HG03025 (cell line): ENCODE measurements at regions not wholly inside any gene's neighbourhood (a gene's known extent, or its start where the extent isn't known, plus 50 kb on each side); places are given as distances from the start of the nearest gene placed in this dataset.
"Not testable (repeated sequence)": the region's sequence is repeated elsewhere in the genome, so short reads cannot be mapped to it uniquely, and the experiment has no call there.

ENCODE experiments used
- ATAC-seq: cut with Tn5 transposase; IDR thresholded peaks from one replicate; pipeline ENCODE4 v1.9.1; 2021; ENCODE audit warnings: mild to moderate bottlenecking, moderate library complexity; ENCODE audit not compliant: unreplicated experiment, low FRiP score

DNA sequence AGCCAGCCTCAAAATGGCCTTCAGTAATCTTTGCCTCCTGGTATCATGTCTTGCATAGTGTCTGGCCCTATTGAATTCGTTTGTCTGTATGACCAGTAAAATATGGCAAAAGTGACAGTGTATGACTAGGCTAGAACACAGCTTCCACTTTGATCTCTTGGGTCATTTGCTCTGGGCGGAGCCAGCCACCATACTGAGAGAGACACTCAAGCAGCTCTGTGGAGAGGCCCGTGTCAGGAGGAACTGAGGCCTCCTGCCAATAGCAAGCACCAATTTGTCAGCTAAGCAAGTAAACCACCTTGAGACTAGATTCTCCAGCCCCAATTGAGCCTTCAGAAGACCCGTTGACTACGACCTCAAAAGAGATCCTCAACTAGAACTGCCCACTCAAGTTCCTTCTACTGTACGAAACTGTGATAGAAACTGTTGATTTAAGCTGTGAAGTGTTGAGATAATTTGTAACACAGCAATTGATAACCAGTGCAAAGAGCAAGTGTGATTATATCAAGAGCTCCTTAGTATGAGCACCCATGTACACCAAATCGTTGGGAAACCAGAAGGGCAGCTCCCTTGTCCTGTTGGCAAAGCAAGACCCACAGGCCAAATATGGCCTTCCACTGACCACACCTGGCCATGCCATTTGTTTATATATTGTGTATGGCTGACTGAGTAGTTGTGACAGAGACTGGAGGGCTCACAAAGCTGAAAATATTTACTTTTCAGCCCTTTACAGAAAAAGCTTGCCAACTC, 52.7 kb upstream of the SERBP1 start:
- ATAC-seq, result no peak

DNA sequence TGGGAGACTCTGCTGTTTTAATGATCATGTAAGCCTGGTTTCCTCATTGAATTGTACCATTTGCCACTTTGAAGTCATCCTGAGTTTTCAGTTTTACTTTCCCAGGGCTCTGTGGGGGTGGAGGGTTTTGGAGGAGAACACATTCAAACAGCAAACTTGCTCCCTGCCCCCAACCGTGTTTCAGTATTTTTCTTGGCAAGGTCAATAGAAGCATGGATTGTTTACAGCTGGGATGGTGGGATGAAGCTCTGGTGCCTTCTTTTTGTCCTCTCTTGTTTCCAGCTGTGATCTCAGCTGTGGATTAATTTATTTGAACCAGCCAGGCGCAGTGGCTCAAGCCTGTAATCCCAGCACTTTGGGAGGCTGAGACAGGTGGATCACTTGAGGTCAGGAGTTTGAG, 54.3 kb upstream of the SERBP1 start:
- ATAC-seq, result no peak

DNA sequence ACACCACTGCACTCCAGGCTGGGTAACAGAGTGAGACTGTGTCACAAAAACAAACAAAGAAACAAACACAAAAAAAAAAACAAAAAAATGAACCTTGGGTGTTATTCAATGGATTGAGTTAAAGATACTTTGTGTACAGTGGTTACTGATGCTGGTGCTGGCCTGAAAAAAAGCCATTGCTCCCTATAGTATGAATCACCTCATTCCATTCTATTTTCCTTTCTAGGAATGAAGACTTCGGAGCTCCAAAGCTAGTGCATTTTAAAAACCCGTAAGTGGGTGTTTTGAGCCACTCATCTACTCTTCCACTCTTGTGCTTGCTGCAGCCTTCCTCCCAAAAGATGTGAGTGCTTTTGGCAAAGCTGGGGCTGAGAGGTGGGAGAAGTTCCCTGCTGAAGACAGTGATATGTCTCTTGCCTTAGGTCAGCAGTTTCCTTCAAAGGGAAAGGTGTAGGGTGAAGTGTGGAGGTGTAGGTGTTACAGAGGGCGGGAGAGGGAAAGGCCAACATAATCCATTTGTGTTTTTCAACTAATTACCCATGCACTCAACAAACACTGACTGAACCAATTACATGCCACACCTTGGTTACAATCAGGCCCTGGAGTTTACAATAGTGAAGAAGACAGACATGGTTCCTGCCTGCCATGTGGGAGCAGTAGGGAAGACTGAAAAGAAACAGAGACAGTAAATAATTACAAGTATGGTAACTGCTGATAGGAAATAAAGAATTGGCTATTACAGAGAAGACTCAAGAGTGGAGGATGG, 55.0 kb upstream of the SERBP1 start:
- ATAC-seq, result no peak

DNA sequence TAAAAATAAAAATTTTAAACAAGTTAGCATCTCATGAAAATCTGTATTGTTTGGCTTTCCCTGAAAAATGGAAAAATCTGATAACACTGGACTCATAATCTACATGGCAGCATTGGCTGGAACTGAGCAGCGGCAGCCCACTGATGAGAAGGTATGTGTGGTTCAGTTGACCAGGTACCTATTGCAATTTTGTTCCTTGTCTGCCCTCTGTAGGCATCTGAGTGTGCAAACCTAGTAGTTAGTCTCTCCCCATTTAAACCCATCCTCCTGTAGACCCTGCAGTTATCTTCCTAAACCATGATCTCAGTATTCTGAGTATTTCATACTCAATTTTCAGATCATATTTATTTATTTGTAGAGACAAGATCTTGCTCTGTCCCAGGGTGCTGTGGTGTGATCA, 59.4 kb upstream of the SERBP1 start:
- ATAC-seq, result no peak

DNA sequence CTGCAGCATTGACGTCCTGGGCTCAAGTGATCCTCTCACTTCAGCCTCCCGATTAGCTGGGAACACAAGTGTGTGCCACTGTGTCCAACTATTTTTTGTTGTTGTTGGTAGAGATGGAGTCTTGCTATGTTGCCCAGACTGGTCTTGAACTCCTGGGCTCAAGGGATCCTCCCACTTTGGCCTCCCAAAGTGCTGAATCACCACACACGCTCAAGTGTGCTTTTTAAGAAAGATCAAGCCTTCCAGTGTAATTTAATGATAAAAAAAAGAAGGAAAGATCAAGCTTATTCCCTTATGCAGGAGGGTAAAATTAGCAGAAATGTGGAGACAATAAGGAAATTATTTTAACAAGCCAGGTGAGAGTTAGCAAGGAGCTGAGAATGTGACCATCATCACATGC, 61.1 kb upstream of the SERBP1 start:
- no peak for ATAC-seq

DNA sequence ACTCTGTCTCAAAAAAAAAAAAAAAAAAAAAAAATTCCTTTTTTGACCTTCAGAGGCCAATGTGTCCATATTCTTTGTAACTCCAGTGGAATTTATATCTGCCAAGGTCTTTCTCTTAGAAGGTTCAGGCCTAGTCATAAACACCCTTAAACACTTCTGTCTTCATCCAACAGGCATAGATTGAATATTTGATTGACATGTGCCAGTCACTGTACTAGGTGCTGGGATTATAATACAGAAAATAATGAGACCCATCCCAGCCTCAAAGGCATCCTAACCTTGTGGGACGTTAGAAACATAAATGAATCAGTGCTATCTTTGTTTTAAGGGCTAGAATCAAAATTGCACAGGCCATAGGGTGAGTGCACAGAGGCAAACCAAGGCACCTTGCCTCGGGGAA, 62.9 kb upstream of the SERBP1 start:
- no peak for ATAC-seq

DNA sequence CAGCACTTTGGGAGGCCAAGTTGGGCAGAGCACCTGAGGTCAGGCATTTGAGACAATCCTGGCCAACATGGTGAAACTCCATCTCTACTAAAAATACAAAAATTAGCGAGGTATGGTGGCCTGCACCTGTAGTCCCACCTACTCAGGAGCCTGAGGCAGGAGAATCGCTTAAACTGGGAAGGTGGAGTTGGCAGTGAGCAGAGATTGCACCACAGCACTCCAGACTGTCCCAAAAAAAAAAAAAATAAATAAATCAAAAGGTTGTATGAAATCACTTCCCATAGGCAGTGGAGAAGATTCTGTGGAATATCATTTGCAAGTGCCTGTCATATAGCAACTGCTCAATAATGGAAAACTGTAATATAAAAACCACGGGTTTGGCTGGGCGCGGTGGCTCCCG, 65.1 kb upstream of the SERBP1 start:
- ATAC-seq, result no peak

DNA sequence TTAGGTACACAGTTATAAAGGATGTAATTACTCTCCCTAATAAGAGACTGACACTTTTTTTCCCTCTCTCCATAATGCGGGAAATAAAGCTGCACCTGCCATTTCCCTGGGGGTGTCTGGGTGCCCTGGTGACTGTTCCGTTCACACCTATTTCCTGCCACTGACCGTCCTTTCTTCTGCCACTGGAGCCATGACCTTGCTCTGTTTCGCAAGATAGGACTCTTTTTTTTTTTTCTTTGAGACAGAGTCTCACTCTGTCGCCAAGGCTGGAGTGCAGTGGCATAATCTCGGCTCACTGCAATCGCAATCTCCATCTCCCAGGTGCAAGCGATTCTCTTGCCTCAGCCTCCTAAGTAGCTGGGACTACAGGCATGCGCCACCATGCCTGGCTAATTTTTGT, 66.1 kb upstream of the SERBP1 start:
- ATAC-seq, result no peak

DNA sequence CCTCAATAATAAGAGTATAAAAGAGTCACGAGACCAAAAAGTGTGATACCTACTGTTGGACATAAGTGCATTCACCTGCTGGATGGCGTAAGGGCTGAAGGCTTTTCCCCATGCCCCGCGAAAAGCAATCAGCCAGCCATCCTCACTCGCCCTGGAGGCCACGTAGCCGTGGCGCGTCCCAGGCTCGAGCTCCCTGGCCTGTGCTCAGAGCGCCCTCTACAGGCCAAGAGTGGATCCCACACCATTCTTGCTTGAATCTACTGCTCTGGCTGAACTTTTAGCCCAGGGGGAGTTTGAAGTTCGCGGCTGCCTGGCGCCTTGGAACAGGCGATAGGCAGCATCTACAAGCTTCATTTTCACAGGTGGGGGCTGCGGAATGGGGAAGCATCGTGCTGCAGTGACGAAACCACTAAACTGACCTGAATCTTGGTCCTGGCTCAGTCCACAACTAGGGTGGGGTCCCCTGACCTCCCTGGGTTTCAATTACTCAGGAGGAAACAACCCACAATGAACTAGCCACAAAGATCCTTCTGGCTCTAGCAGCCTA, 70.3 kb upstream of the SERBP1 start:
- ATAC-seq, result peak; percentile 95

DNA sequence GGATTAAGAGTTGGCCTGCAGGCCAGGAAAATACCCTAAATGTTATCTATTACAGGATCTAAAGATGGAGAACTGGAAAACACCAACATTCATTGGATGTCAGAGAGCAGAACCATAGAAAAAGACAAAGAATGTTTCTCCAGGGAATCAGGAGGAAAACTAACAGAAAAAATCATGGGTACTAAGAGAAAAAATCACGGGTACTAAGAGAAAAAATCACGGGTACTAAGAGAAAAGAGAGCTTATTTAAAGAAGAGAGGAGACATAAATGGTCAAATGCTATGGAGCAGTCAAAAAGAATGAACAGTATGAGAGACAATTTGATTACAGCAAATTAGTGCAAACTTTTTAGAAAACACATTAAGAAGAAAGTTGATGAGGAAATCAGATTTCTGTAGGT, 73.8 kb upstream of the SERBP1 start:
- no peak for ATAC-seq

DNA sequence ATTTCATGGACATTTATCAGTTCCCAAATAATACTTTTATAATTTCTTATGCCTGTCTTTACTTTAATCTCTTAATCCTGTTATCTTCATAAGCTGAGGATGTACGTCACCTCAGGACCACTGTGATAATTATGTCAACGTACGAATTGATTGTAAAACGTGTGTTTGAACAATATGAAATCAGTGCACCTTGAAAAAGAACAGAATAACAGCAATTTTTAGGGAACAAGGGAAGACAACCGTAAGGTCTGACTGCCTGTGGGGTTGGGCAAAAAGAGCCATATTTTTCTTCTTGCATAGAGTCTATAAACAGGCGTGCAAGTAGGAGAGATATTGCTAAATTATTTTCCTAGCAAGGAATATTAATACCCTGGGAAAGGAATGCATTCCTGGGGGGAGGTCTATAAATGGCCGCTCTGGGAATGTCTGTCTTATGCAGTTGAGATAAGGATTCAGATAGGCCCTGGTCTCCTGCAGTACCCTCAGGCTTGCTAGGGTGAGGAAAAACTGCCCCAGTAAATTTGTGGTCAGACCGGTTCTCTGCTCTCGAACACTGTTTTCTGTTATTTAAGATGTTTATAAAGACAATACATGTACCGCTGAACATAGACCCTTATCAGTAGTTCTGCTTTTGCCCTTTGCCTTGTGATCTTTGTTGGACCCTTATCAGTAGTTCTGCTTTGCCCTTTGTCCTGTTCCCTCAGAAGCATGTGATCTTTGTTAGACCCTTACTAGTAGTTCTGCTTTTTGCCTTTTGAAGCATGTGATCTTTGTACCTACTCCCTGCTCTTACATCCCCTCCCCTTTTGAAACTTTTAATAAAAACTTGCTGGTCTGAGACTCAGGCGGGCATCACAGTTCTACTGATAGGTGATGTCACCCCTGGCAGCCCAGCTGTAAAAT, 83.4 kb upstream of the SERBP1 start:
- not testable (repeated sequence) for ATAC-seq

DNA sequence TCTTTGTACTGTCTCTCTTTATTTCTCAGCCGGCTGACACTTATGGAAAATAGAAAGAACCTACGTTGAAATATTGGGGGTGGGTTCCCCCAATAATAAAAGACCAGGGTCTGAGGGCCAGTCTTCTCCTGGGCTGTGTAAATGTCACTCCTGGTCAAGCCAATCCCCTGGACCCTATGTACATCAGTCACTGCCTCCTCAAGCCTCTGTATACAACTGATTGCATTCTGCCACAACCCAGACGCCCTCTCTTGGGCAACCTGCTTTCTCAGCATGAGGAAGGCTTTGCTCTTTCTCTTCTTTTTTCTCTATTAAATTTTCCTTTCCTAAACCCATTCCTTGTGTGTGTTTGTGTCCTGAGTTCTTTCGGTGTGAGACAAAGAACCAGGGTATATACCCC, 84.1 kb upstream of the SERBP1 start:
- no peak for ATAC-seq

DNA sequence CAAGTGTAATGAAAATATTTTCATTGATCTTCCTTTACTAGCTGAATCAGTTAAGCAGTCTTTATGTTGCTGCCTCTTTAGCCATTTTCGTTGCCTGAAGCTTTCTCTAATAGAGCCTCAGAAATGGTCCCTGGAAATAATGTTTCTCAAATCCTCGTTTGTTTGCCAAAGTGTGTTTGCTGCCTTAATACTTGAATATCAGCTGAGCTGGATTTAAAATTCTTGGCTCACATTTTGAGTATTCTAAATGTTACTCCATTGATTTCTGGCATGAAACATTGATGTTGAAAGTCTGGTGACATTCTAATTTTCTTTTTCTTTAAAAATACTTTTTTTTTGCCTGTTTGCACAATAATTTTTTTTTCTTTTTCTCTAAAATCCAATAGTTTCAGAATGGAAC, 84.6 kb upstream of the SERBP1 start:
- ATAC-seq, result no peak

DNA sequence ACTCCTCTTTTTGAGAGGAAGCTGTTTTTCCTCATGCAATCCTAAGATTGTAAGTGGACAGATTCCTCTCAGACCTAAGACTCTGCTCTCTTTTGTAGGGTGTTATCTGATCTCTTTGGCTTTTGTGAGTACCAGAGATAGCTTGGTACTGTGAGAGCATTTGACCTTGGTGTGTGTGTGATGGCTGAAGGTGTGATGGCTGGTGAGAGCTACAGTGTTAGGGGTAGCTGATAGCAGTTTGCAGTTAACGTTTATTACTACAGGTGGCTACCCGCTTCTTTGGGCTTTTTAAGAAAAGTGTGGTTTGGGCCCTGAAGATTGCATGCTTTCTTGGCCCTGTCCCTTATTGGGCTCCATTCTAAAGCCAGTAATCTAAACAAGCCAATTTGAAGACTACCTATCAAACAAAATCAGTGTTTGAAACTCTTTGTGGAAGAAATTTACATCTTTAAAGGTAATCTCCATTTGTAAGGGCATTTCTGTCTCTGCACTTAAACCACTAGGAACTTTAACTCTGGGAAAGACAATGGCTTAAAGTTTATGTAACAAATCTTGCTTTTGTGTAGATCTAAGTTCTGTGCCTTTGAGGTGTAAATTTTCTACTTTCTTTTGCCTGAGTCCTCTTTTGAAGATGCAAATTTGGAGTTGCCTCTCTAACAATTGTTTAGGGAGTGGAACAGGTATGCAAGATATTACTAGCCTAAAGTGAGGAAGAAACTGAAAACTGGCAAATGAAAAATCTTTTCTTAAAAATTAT, 85.3 kb upstream of the SERBP1 start:
- ATAC-seq, result no peak

DNA sequence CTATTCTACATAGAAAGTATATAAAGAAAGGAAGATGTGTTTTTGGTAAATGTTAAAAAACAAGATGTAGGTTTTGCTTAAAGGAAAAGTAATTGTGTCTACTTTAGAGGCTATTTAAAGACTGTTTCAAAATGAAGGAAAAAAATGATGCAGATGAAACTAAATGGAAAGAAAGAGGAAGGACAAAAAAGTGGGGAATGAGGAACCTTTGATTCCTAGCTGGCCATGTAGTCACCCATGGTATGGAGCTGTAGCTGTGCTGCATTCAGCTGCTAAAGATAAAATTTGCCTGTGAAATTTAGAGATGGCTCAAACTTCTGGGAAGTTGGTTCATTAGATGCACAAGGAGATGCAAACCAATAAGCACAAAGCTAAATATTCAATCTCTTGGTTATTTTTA, 86.8 kb upstream of the SERBP1 start:
- ATAC-seq, result no peak

DNA sequence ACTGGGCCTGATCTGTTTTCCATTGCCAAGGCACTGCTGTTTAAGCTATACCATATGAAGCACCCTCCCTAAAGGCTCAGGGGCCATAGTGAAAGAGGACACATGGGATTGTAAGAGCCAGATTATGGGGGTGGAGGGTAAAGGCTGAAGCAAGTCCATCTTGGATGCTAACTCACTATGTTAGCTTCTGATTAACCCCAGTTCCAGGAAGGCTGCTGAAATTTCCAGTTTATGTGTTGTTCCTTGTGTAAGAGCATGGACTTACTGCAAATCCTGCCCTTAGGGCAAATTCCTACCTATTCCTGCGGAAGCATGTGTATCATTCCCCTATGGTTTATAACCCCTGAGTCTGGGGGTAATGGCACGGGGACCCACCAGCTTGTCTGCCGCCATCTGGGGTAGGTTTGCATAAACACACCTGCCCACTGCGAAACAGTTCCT, 91.8 kb upstream of the SERBP1 start:
- ATAC-seq, result no peak

DNA sequence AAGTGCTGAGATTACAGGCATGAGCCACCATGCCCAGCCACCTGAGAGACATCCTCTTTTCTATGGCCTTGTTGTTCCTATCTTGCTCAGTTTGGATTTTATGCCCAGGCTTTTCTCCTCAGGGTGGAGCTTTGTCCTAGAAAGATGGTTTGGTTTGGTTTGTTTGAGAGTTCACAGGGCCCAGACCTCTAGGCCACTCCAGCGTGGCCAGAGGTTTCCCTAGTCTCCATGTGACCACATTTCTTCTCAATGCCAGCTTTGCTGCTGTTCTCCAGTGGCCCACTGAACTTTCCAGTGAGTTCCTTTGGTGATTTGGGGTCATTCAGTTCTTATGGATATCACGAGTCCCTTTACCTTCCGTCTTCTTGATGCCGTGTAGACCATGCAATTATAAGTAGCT, 92.6 kb upstream of the SERBP1 start:
- no peak for ATAC-seq

DNA sequence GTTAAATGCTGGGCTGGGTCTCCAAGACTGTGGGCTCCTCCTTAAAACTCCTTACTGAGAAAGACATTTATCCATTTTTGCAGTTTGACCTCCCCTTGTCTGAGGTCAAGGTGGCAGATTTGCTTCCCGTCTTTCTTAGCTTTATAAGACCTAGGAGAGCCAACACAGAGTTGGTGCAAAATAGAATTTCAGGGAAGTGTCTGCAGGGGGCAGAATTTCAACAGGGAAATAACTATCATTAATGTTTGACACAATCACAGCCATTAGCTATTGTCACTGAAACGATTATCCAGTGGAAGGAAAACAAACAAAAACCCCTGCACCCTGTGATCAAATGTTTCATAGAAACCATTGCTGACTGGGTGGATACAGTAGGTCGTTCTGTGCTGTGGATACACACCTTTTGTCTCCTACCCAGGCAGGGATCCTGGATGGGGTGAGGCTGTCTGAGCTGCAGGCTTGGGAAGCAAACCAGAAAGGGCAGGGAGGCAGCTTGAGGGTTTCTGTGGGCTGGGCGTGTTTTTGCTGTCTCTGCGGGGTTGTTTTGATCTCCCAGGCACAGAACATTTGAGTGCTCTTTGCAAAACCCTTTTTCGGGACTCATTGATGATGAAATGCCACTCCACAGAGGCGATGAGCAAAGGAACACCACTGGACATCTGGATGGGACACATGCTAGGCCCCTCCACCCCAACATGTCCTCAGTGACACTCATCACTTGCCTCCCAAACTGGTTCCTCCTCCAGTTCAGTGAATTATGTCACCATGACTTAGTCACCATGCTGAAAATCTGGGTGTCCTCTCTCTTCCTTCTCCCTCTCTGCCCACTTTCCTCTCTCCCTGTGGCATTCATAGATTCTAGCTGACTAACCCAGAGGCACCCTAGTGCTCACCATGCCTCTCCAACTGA, 94.2 kb upstream of the SERBP1 start:
- no peak for ATAC-seq
